WTC11 (cell line): ENCODE measurements at regions not wholly inside any gene's neighbourhood (a gene's known extent, or its start where the extent isn't known, plus 50 kb on each side); places are given as distances from the start of the nearest gene placed in this dataset.

ENCODE experiments used
- ATAC-seq: fragments of 200-7000 bp; cut with Tn5 transposase; 2 replicates; pipeline ENCODE4 v1.10.0; 2021; ENCODE audit warnings: mild to moderate bottlenecking, moderate library complexity
- CTCF ChIA-PET: fragments of 300-600 bp; sonication (Branson Sonifier 250); formaldehyde crosslinking; loops from one replicate; lab custom pipeline; 2021; ENCODE audit warnings: antibody characterized with exemption; lab: Charles Lee
- POLR2A ChIA-PET: fragments of 350-600 bp; sonication (Branson Sonifier 250); formaldehyde crosslinking; loops from one replicate; lab custom pipeline; 2021; ENCODE audit warnings: antibody characterized with exemption; lab: Charles Lee
- DNase-seq: peaks from one replicate; pipeline ENCODE4 v3.0.0; 2021; ENCODE audit warnings: low spot score
- H3K27ac Mint-ChIP-seq: 2 replicates; pipeline ENCODE4 v1.8.0; 2021; ENCODE audit warnings: mixed read lengths
- H3K27me3 Mint-ChIP-seq: 2 replicates; pipeline ENCODE4 v1.8.0; 2021; ENCODE audit warnings: low read depth, mild to moderate bottlenecking, moderate library complexity, mixed read lengths
- H3K36me3 Mint-ChIP-seq: 2 replicates; pipeline ENCODE4 v1.8.0; 2021; ENCODE audit warnings: mixed read lengths
- H3K4me1 Mint-ChIP-seq: 2 replicates; pipeline ENCODE4 v1.8.0; 2022; ENCODE audit warnings: mixed read lengths
- H3K4me3 Mint-ChIP-seq: 2 replicates; pipeline ENCODE4 v1.8.0; 2021; ENCODE audit warnings: mild to moderate bottlenecking, moderate library complexity, mixed read lengths
- H3K9me3 Mint-ChIP-seq: 2 replicates; pipeline ENCODE4 v1.8.0; 2021; ENCODE audit warnings: mixed read lengths
- CBFB ChIP-seq: sonication (generic); formaldehyde crosslinking; IDR thresholded peaks from 2 replicates; pipeline ENCODE4 v1.8.1; 2022; ENCODE audit warnings: mild to moderate bottlenecking, low read depth, missing genetic modification reagents
- FOXJ3 ChIP-seq: sonication (generic); formaldehyde crosslinking; IDR thresholded peaks from 2 replicates; pipeline ENCODE4 v1.9.0; 2021; ENCODE audit warnings: missing genetic modification reagents, mild to moderate bottlenecking, borderline replicate concordance
- GABPB1 ChIP-seq: sonication (generic); formaldehyde crosslinking; IDR thresholded peaks from 2 replicates; pipeline ENCODE4 v1.8.1; 2023; ENCODE audit warnings: mild to moderate bottlenecking, missing genetic modification reagents
- HMGA2 ChIP-seq: fragments of 250-450 bp; sonication (Bioruptor Pico); IDR thresholded peaks from 2 replicates; pipeline ENCODE4 v1.4.0; 2021; ENCODE audit warnings: mild to moderate bottlenecking, moderate library complexity
- KAT7 ChIP-seq: sonication (generic); formaldehyde crosslinking; IDR thresholded peaks from 2 replicates; pipeline ENCODE4 v1.8.1; 2023; ENCODE audit warnings: missing genetic modification reagents, mild to moderate bottlenecking, borderline replicate concordance
- NR1H2 ChIP-seq: sonication (generic); formaldehyde crosslinking; IDR thresholded peaks from 2 replicates; pipeline ENCODE4 v1.9.0; 2021; ENCODE audit warnings: mild to moderate bottlenecking, moderate library complexity, missing genetic modification reagents
- NR3C1 ChIP-seq: sonication (generic); formaldehyde crosslinking; conservative IDR thresholded peaks from 2 replicates; pipeline ENCODE4 v1.8.1; 2023; ENCODE audit warnings: low read depth, mild to moderate bottlenecking, missing genetic modification reagents
- PRRX2 ChIP-seq: fragments of 250-450 bp; sonication (Bioruptor Pico); IDR thresholded peaks from 2 replicates; pipeline ENCODE4 v1.8.0; 2021; ENCODE audit warnings: mild to moderate bottlenecking
- RELA ChIP-seq: sonication (generic); formaldehyde crosslinking; IDR thresholded peaks from 2 replicates; pipeline ENCODE4 v1.8.1; 2022; ENCODE audit warnings: missing genetic modification reagents, mild to moderate bottlenecking, borderline replicate concordance
- SMAD4 ChIP-seq: sonication (generic); formaldehyde crosslinking; IDR thresholded peaks from 2 replicates; pipeline ENCODE4 v1.8.0; 2022; ENCODE audit warnings: mild to moderate bottlenecking, missing genetic modification reagents
- SOX15 ChIP-seq: fragments of 250-450 bp; sonication (Bioruptor Pico); IDR thresholded peaks from 2 replicates; pipeline ENCODE4 v1.9.0; 2021; ENCODE audit warnings: mild to moderate bottlenecking
- SP1 ChIP-seq: sonication (generic); formaldehyde crosslinking; conservative IDR thresholded peaks from 2 replicates; pipeline ENCODE4 v1.8.1; 2022; ENCODE audit warnings: missing genetic modification reagents
- TCF7 ChIP-seq: sonication (generic); formaldehyde crosslinking; IDR thresholded peaks from 2 replicates; pipeline ENCODE4 v1.8.0; 2022; ENCODE audit warnings: mild to moderate bottlenecking, low read depth, missing genetic modification reagents, moderate library complexity
- ZBTB21 ChIP-seq: sonication (generic); formaldehyde crosslinking; IDR thresholded peaks from 2 replicates; pipeline ENCODE4 v1.8.1; 2023; ENCODE audit warnings: mild to moderate bottlenecking, missing genetic modification reagents, borderline replicate concordance
- ZNF219 ChIP-seq: sonication (generic); formaldehyde crosslinking; IDR thresholded peaks from 2 replicates; pipeline ENCODE4 v1.8.0; 2023; ENCODE audit warnings: missing genetic modification reagents, mild to moderate bottlenecking, borderline replicate concordance
- ZNF317 ChIP-seq: sonication (generic); formaldehyde crosslinking; IDR thresholded peaks from 2 replicates; pipeline ENCODE4 v1.8.1; 2023; ENCODE audit warnings: low read depth, mild to moderate bottlenecking, moderate library complexity, missing genetic modification reagents, borderline replicate concordance
- ZNF423 ChIP-seq: fragments of 250-450 bp; sonication (Bioruptor Pico); IDR thresholded peaks from 2 replicates; pipeline ENCODE4 v2.1.2; 2022; ENCODE audit warnings: mild to moderate bottlenecking, moderate library complexity
- TF ChIP-seq, protein P1 (sequence below): sonication (generic); formaldehyde crosslinking; conservative IDR thresholded peaks from 2 replicates; pipeline ENCODE4 v1.8.1; 2022; ENCODE audit warnings: mild to moderate bottlenecking, missing genetic modification reagents
- TF ChIP-seq, protein P2 (sequence below): sonication (generic); formaldehyde crosslinking; conservative IDR thresholded peaks from 2 replicates; pipeline ENCODE4 v1.8.1; 2023; ENCODE audit warnings: mild to moderate bottlenecking, low read depth, missing genetic modification reagents, moderate library complexity
- TF ChIP-seq, protein P3 (sequence below): fragments of 250-450 bp; sonication (Bioruptor Pico); IDR thresholded peaks from 2 replicates; pipeline ENCODE4 v1.9.0; 2021; ENCODE audit warnings: mild to moderate bottlenecking
- TF ChIP-seq, protein P4 (sequence below): sonication (generic); formaldehyde crosslinking; IDR thresholded peaks from 2 replicates; pipeline ENCODE4 v1.8.0; 2022; ENCODE audit warnings: mild to moderate bottlenecking, missing genetic modification reagents
- TF ChIP-seq, protein P5 (sequence below): fragments of 250-450 bp; sonication (Bioruptor Pico); conservative IDR thresholded peaks from 2 replicates; pipeline ENCODE4 v1.9.0; 2021; ENCODE audit warnings: mild to moderate bottlenecking

DNA sequence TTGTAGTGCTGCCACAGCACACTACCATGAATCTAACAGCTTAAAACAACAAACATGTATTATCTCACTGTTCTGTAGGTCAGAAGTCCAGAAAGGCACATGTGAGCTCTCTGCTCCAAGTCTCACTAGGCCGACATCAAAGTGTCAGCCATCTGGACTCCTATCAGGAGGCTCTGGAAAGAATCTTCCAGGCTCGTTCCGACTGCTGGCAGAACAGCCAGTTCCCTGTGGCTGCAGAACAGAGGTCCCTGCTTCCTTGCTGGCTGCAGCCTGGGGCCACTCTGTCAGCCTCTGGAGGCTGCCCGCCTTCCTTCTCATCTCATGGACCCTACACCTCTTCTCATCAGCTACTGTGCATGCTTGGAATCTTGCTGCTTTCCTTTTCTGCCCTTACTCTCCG lies 168.9 kb downstream of the CBLN1 start:
- CTCF ChIA-PET: interaction anchor here (1.3 kb wide), 1 partner anchor 236 kb away, joined by 6 read pairs; no protein-coding TSS in a partner anchor
- no peaks in the 10 kb centered on the region; the same call in 1 of the 2 replicates for H3K27me3 Mint-ChIP-seq
- no peak for TF ChIP-seq KAT7
- TF ChIP-seq SOX15 (CRISPR knock-in tag): no peak
- TF ChIP-seq ZNF423 (CRISPR knock-in tag): no peak
- no peak for TF ChIP-seq TCF7 (CRISPR knock-in tag)
- POLR2A ChIA-PET: no interaction called here
- H3K9me3 Mint-ChIP-seq: no peaks in the 10 kb centered on the region
- peaks cover 15% of the 10 kb centered on the region for H3K4me1 Mint-ChIP-seq
- ATAC-seq: no peak
- no peak overlapping the region for H3K27ac Mint-ChIP-seq
- no peak overlapping the region for H3K4me3 Mint-ChIP-seq
- H3K36me3 Mint-ChIP-seq: no peaks in the 10 kb centered on the region
- DNase-seq: no peak

DNA sequence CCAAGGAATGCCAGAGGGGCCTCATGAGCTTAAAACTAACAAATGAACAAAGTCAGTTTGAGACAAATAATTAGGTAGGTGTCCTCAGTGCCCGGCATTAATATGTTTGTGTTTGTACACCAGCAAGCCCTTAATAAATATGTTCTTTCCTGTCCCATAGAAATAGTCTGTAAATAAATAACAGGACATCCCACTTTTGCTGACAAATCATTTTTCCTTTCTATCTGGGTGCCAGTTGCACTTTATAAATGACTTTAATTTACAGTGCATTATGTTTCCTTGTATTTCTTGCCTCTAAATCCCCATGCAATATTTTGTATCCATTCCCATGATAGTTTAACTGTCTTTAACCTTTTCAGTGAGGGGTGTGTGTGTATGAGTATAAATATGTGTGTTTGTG lies 170.3 kb downstream of the CBLN1 start:
- CTCF ChIA-PET: no interaction called here

DNA sequence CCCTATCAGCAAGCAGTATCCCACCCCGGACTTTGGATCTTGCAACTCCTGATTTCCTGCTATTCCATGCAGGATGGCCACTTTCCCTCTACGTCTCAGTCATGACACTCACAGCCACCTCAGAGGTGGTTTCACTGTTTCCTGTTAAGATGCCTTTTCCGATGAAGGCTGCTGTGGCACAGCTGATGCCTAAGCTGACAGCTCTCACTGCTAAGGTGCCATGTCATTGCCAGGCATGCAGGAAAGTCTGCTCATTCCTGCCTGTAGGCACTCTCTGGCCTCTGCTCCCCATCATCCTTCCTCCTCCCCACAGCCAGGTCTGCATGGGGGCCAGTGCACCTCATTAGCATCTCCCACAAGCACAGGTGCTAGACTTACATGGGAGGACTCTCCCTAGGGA lies 173.0 kb downstream of the CBLN1 start:
- peaks cover 2% of the 10 kb centered on the region; the same call in 1 of the 2 replicates for H3K27me3 Mint-ChIP-seq
- no peaks in the 10 kb centered on the region for H3K4me1 Mint-ChIP-seq
- no peak for ATAC-seq
- no peak overlapping the region for H3K27ac Mint-ChIP-seq
- ChIA-PET POLR2A (no interaction called here), CTCF (no interaction called here)
- no peaks in the 10 kb centered on the region for H3K36me3 Mint-ChIP-seq
- H3K4me3 Mint-ChIP-seq: no peak overlapping the region
- no peak for DNase-seq
- peaks cover 7% of the 10 kb centered on the region for H3K9me3 Mint-ChIP-seq
- TF ChIP-seq CBFB (CRISPR knock-in tag): no peak
- TF ChIP-seq NR1H2 (CRISPR knock-in tag): no peak
- TF ChIP-seq SOX15 (CRISPR knock-in tag): no peak
- TF ChIP-seq HMGA2: no peak
- TF ChIP-seq, protein P1, sequence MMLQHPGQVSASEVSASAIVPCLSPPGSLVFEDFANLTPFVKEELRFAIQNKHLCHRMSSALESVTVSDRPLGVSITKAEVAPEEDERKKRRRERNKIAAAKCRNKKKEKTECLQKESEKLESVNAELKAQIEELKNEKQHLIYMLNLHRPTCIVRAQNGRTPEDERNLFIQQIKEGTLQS: no peak
- no peak for TF ChIP-seq ZNF423 (CRISPR knock-in tag)
- TF ChIP-seq SP1: no peak

More for the DNA sequence above, 170.3 kb downstream of the CBLN1 start:
- H3K4me3 Mint-ChIP-seq: no peak overlapping the region
- no peak overlapping the region for H3K27ac Mint-ChIP-seq
- POLR2A ChIA-PET: no interaction called here
- ATAC-seq (no peak), DNase-seq (no peak)
- no peaks in the 10 kb centered on the region for H3K9me3 Mint-ChIP-seq
- peaks cover 2% of the 10 kb centered on the region; the same call in 1 of the 2 replicates for H3K27me3 Mint-ChIP-seq
- peaks cover 12% of the 10 kb centered on the region for H3K4me1 Mint-ChIP-seq
- no peak for TF ChIP-seq SMAD4 (CRISPR knock-in tag)
- H3K36me3 Mint-ChIP-seq: no peaks in the 10 kb centered on the region

DNA sequence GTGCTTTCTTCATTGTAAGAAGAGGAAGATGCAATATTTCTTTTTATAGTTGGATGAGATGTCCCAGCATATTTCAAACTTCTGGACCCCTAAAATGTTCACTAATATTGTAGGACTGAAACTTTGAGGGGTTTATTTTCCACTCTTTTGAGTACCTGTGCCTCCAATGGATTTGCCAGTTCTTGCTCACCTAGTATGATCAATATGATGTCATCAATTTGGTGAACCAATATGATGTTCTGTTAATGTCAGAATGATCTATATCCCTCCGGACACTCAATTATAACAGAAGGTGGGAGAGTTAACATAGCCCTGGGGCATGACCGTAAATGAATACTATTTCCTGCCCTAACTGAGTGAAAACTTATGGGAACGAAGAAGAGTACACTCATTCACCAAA lies 178.3 kb downstream of the CBLN1 start:
- Mint-ChIP-seq H3K27me3 (peaks cover 2% of the 10 kb centered on the region; the same call in 1 of the 2 replicates), H3K36me3 (no peaks in the 10 kb centered on the region), H3K27ac (no peak overlapping the region), H3K4me1 (no peaks in the 10 kb centered on the region), H3K9me3 (peaks cover 24% of the 10 kb centered on the region), H3K4me3 (no peak overlapping the region)
- ChIA-PET POLR2A (no interaction called here), CTCF (no interaction called here)
- ATAC-seq (no peak), DNase-seq (no peak)
- TF ChIP-seq, protein P2, sequence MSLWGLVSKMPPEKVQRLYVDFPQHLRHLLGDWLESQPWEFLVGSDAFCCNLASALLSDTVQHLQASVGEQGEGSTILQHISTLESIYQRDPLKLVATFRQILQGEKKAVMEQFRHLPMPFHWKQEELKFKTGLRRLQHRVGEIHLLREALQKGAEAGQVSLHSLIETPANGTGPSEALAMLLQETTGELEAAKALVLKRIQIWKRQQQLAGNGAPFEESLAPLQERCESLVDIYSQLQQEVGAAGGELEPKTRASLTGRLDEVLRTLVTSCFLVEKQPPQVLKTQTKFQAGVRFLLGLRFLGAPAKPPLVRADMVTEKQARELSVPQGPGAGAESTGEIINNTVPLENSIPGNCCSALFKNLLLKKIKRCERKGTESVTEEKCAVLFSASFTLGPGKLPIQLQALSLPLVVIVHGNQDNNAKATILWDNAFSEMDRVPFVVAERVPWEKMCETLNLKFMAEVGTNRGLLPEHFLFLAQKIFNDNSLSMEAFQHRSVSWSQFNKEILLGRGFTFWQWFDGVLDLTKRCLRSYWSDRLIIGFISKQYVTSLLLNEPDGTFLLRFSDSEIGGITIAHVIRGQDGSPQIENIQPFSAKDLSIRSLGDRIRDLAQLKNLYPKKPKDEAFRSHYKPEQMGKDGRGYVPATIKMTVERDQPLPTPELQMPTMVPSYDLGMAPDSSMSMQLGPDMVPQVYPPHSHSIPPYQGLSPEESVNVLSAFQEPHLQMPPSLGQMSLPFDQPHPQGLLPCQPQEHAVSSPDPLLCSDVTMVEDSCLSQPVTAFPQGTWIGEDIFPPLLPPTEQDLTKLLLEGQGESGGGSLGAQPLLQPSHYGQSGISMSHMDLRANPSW (CRISPR knock-in tag): no peak
- TF ChIP-seq, protein P3, sequence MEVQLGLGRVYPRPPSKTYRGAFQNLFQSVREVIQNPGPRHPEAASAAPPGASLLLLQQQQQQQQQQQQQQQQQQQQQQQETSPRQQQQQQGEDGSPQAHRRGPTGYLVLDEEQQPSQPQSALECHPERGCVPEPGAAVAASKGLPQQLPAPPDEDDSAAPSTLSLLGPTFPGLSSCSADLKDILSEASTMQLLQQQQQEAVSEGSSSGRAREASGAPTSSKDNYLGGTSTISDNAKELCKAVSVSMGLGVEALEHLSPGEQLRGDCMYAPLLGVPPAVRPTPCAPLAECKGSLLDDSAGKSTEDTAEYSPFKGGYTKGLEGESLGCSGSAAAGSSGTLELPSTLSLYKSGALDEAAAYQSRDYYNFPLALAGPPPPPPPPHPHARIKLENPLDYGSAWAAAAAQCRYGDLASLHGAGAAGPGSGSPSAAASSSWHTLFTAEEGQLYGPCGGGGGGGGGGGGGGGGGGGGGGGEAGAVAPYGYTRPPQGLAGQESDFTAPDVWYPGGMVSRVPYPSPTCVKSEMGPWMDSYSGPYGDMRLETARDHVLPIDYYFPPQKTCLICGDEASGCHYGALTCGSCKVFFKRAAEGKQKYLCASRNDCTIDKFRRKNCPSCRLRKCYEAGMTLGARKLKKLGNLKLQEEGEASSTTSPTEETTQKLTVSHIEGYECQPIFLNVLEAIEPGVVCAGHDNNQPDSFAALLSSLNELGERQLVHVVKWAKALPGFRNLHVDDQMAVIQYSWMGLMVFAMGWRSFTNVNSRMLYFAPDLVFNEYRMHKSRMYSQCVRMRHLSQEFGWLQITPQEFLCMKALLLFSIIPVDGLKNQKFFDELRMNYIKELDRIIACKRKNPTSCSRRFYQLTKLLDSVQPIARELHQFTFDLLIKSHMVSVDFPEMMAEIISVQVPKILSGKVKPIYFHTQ (CRISPR knock-in tag): no peak
- TF ChIP-seq, protein P4, sequence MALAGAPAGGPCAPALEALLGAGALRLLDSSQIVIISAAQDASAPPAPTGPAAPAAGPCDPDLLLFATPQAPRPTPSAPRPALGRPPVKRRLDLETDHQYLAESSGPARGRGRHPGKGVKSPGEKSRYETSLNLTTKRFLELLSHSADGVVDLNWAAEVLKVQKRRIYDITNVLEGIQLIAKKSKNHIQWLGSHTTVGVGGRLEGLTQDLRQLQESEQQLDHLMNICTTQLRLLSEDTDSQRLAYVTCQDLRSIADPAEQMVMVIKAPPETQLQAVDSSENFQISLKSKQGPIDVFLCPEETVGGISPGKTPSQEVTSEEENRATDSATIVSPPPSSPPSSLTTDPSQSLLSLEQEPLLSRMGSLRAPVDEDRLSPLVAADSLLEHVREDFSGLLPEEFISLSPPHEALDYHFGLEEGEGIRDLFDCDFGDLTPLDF (CRISPR knock-in tag): no peak
- no peak for TF ChIP-seq RELA (CRISPR knock-in tag)
- no peak for TF ChIP-seq ZNF219 (CRISPR knock-in tag)
- no peak for TF ChIP-seq GABPB1 (CRISPR knock-in tag)
- no peak for TF ChIP-seq ZBTB21 (CRISPR knock-in tag)
- TF ChIP-seq FOXJ3: no peak
- no peak for TF ChIP-seq NR3C1 (CRISPR knock-in tag)
- TF ChIP-seq, protein P5, sequence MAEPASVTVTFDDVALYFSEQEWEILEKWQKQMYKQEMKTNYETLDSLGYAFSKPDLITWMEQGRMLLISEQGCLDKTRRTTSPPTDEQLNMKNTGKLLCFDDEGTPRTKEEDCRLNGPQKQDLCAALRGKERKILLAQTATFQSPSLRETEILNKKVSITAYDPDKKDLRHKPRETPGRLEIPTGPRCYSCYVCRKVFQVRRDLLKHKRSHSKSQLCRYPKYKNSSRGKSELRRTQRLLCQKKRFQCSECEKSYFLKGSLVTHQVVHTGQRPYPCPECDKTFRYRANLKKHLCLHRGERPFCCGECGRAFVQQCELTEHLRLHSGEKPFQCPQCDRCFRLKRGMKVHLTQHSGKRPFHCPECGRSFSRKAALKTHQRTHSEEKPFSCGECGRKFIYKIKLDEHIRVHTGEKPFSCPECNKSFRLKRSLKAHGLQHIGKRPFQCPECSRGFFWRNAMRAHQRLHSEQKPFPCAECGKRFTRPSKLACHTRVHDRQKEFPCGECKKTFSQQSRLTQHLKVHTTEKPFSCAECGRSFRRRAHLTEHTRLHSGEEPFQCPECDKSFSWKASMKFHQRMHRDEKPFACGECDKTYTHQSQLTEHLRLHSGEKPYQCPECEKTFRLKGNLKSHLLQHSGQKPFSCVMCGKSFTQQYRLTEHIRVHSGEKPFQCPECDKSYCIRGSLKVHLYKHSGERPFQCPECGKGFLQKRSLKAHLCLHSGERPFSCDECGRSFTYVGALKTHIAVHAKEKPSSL (CRISPR knock-in tag): no peak
- TF ChIP-seq ZNF317: no peak
- no peak for TF ChIP-seq PRRX2 (CRISPR knock-in tag)
